ENCODE measurements at regions not wholly inside any gene's neighbourhood (a gene's known extent, or its start where the extent isn't known, plus 50 kb on each side); places are given as distances from the start of the nearest gene placed in this dataset.

DNA sequence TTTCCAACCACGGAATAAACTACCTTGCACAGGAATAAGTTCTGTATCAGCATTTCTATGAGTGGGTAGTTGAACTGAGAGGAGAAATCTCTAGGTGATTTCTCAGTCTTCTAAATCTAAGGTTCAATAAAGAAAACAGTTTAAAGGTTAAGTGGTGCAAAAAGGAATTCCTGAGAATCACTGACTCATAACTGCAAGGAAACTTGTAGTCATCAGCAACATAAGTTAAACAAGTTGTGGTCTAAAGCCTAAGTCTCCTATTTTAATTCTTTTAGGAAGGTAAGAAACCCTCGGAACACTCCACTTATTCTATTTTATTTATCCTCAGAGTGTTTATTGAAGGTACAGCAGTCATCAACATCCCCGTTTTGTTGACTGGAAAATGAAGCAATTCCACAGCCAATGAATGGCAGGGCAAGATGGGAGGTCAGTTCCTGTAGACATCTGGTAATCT lies 92.4 kb upstream of the PIK3CG start:
- TF ChIP-seq CTCF (IDR thresholded peaks at IDR 0.05; ENCODE audit: borderline replicate concordance, extremely low read depth, insufficient read depth), result no peak
- no peaks in the 10 kb centered on the region for H3K9me3 ChIP-seq (ENCODE audit: control insufficient read depth in 2 of 3, insufficient read depth in 1 of 3, low read length in 3 of 3)
- H3K27ac ChIP-seq (ENCODE audit: low read depth in 2 of 2, low read length in 2 of 2), result peak overlapping the region in 1 of 2 donors; percentile 15
- DNase-seq (peak in 2 of 5 donors; percentile 45 to 55), FAIRE-seq (peak; percentile 17)
- H3K36me3 ChIP-seq (ENCODE audit: control insufficient read depth in 2 of 3, insufficient read depth in 3 of 3, low read length in 3 of 3), result no peaks in the 10 kb centered on the region
- peaks cover 0 to 2% (median 0%) of the 10 kb centered on the region in 3 donors for H3K4me1 ChIP-seq (ENCODE audit: control insufficient read depth in 2 of 3, insufficient read depth in 2 of 3, low read depth in 1 of 3, low read length in 3 of 3)
- H3K4me3 ChIP-seq (ENCODE audit: low read length in 3 of 3), result no peak overlapping the region
- intact Hi-C loops (cut with DNase I), result no loop called here
- no peaks in the 10 kb centered on the region for H3K27me3 ChIP-seq (ENCODE audit: control insufficient read depth, insufficient read depth, low read length)
- no peak overlapping the region for H3K9ac ChIP-seq (ENCODE audit: low read length in 3 of 3)

DNA sequence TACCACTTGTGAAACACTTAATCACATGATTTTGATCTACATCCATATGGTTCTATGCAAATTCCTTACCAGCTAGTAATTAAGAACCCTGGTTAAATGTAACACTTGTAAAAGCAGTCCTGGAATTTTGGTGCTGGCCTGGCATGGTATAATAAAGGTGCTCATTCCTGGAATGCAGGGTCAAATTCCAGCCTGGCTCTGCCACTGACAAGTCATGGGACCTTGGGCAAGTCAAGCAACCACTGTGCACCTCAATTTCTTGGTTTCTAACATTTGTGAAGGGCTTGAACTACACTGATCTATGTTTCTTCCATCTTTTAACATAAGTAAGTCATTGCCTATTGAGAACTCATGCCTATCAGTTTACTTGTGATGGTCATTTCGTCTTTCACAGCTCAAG lies 91.9 kb upstream of the PIK3CG start:
- no peak overlapping the region for H3K9ac ChIP-seq (ENCODE audit: low read length in 3 of 3)
- peaks cover 0 to 2% (median 0%) of the 10 kb centered on the region in 3 donors for H3K4me1 ChIP-seq (ENCODE audit: control insufficient read depth in 2 of 3, insufficient read depth in 2 of 3, low read depth in 1 of 3, low read length in 3 of 3)
- FAIRE-seq (no peak), DNase-seq (peak in 2 of 5 donors; percentile 17 to 27)
- no peaks in the 10 kb centered on the region for H3K27me3 ChIP-seq (ENCODE audit: control insufficient read depth, insufficient read depth, low read length)
- no peaks in the 10 kb centered on the region for H3K36me3 ChIP-seq (ENCODE audit: control insufficient read depth in 2 of 3, insufficient read depth in 3 of 3, low read length in 3 of 3)
- no peak for TF ChIP-seq CTCF (IDR thresholded peaks at IDR 0.05; ENCODE audit: borderline replicate concordance, extremely low read depth, insufficient read depth)
- intact Hi-C loops (cut with DNase I), result no loop called here
- no peak overlapping the region for H3K27ac ChIP-seq (ENCODE audit: low read depth in 2 of 2, low read length in 2 of 2)
- no peaks in the 10 kb centered on the region for H3K9me3 ChIP-seq (ENCODE audit: control insufficient read depth in 2 of 3, insufficient read depth in 1 of 3, low read length in 3 of 3)
- H3K4me3 ChIP-seq (ENCODE audit: low read length in 3 of 3), result no peak overlapping the region

GRCh38 chr7:106773721-106774120 lies 91.4 kb upstream of the PIK3CG start:
- FAIRE-seq, result no peak
- no peak for TF ChIP-seq CTCF (IDR thresholded peaks at IDR 0.05; ENCODE audit: borderline replicate concordance, extremely low read depth, insufficient read depth)
- H3K36me3 ChIP-seq (ENCODE audit: control insufficient read depth in 2 of 3, insufficient read depth in 3 of 3, low read length in 3 of 3), result no peaks in the 10 kb centered on the region
- no peak overlapping the region for H3K27ac ChIP-seq (ENCODE audit: low read depth in 2 of 2, low read length in 2 of 2)
- intact Hi-C loops (cut with DNase I), result no loop called here
- peaks cover 0 to 2% (median 0%) of the 10 kb centered on the region in 3 donors for H3K4me1 ChIP-seq (ENCODE audit: control insufficient read depth in 2 of 3, insufficient read depth in 2 of 3, low read depth in 1 of 3, low read length in 3 of 3)
- H3K9ac ChIP-seq (ENCODE audit: low read length in 3 of 3), result no peak overlapping the region
- no peak overlapping the region for H3K4me3 ChIP-seq (ENCODE audit: low read length in 3 of 3)
- no peaks in the 10 kb centered on the region for H3K9me3 ChIP-seq (ENCODE audit: control insufficient read depth in 2 of 3, insufficient read depth in 1 of 3, low read length in 3 of 3)
- H3K27me3 ChIP-seq (ENCODE audit: control insufficient read depth, insufficient read depth, low read length), result no peaks in the 10 kb centered on the region
- DNase-seq, result no peak

DNA sequence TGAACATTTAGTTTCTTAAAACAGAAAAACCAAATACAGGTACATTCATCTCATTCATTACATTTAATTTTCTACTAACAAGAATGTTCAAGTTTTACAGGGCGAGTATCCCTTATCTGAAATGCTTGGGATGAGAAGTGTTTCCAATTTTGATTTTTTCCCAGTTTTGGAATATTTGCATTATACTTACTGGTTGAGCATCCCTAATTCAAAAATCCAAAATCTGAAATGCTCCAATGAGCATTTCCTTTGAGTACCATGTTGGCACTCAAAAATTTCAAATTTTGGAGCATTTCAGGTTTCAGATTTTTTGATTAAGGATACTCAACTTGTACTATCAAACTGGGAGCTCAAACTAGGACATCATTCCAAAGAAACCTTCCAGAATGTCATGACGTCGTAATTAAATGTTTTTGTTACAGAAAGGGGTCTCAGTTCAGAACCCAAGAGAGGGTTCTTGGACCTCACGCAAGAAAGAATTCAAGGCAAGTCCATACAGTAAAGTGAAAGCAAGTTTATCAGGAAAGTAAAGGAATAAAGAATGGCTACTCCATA lies 90.8 kb upstream of the PIK3CG start:
- H3K36me3 ChIP-seq (ENCODE audit: control insufficient read depth in 2 of 3, insufficient read depth in 3 of 3, low read length in 3 of 3), result no peaks in the 10 kb centered on the region
- no peak overlapping the region for H3K9ac ChIP-seq (ENCODE audit: low read length in 3 of 3)
- TF ChIP-seq CTCF (IDR thresholded peaks at IDR 0.05; ENCODE audit: borderline replicate concordance, extremely low read depth, insufficient read depth), result no peak
- peaks cover 0 to 2% (median 1%) of the 10 kb centered on the region in 3 donors for H3K4me1 ChIP-seq (ENCODE audit: control insufficient read depth in 2 of 3, insufficient read depth in 2 of 3, low read depth in 1 of 3, low read length in 3 of 3)
- no peaks in the 10 kb centered on the region for H3K9me3 ChIP-seq (ENCODE audit: control insufficient read depth in 2 of 3, insufficient read depth in 1 of 3, low read length in 3 of 3)
- no peak for FAIRE-seq
- H3K4me3 ChIP-seq (ENCODE audit: low read length in 3 of 3), result no peak overlapping the region
- DNase-seq, result no peak
- intact Hi-C loops (cut with DNase I), result no loop called here
- H3K27me3 ChIP-seq (ENCODE audit: control insufficient read depth, insufficient read depth, low read length), result no peaks in the 10 kb centered on the region
- no peak overlapping the region for H3K27ac ChIP-seq (ENCODE audit: low read depth in 2 of 2, low read length in 2 of 2)
